CD4-positive, alpha-beta T cell treated with Interleukin-15 for 1 hour (primary cell): ENCODE measurements at regions not wholly inside any gene's neighbourhood (a gene's known extent, or its start where the extent isn't known, plus 50 kb on each side); places are given as distances from the start of the nearest gene placed in this dataset.

Source experiments
- DNase-seq: peaks from one replicate; pipeline ENCODE4 v3.0.0-alpha.2; 2020

DNA sequence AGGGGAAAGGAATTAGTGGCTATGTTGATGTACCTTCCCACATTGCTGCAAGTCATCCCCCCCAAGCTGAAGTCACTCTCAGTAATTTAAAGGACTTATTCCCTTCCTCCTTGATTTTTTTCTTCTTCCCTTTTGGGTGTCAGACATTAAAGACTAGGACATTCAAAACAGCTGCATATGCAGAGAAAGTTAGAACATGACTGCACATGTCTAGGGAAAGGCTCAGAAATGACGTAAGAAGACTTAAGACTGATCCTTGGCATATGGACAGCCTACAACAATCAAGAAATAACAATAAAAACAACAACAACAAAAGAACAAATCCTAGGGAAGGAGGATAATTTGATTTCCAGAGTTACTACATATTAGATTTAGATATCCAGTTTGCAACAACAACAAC lies 997.5 kb downstream of the TLE4 start:
- DNase-seq = no peak

DNA sequence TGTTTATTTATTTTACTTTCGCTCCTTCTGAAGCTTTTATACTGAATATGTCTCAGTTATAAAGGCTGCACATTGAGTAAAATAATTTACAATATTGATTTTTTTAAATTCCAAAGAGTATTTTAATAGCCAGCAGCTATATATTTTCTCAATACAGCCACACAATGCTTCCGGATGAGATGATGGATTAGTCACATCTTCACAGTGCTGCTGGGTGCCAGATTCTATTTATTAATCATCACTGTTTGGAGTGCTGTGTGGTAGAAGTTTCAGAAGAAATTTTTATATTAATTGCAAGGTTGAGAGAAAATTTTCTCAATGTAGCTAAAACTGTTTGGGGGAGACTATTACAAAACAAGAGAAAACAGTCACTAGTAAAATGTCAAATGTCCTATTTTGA lies 989.8 kb downstream of the TLE4 start:
- DNase-seq = no peak

- no peak for DNase-seq
Observed at GRCh38 chr9:80560976-80561375, 989.2 kb downstream of the TLE4 start.

DNA sequence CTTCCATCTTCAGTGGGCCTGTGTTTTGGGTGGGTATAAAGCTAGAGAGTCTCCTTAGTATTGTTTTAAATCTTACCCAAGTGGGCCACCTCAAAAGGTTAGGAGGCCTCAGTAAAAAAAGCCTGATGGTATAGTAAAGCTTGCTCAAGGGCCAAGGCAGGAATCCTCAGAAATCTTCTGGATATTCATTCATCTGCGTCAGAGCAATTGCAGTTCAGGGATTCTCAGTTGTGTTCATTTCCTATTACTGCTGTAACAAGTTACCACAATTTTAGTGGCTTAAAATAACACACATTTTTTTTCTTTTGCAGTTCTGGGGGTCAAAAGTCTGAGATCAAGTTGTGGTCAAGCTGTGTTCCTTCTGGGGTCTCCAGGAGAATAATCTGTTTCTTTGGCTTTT lies 985.5 kb downstream of the TLE4 start:
- no peak for DNase-seq

DNA sequence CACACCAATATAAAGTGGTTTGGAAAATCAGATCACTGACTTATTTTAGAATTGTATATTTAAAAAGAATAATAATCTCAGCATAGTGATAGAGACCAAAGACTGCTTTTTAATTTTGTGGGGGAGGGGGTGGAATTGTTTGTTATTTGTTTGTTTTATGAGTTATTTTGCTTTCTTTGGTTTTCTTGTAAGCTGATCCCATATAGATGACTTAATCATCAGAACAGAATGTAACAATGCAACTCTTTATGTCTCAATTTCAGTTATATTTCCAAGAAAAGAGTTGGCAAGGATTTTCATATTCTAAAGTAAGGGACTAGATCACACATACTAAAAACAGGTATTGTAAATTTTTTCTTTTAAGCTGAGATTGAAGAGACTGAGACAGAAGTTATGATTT lies 984.9 kb downstream of the TLE4 start:
- DNase-seq = no peak

- no peak for DNase-seq
Observed at GRCh38 chr9:80555782-80556325, 984.1 kb downstream of the TLE4 start.

DNA sequence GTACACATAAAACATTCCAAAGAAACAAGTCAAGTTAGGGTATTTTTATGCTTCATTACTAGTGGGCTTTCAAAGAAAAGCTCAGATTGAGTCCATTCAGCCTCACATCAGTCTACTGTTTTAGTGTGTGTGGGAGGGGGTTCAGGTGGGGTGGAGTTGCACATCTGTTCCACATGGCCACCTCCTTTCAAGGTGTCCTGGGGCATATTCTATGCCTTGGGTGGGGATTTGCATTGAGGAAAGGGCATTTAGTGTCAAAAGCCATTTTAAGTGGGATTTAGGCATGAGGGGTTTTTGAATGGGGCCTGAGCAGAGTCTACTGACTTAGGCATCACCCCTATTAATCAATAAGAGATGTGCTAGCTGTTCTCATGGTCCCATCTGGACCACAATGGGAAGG lies 983.1 kb downstream of the TLE4 start:
- DNase-seq = no peak

GRCh38 chr9:80554301-80554700 lies 982.5 kb downstream of the TLE4 start:
- no peak for DNase-seq

- no peak for DNase-seq
Observed at GRCh38 chr9:80552931-80553330, 981.2 kb downstream of the TLE4 start.

GRCh38 chr9:80550181-80550580 lies 978.4 kb downstream of the TLE4 start:
- no peak for DNase-seq

DNA sequence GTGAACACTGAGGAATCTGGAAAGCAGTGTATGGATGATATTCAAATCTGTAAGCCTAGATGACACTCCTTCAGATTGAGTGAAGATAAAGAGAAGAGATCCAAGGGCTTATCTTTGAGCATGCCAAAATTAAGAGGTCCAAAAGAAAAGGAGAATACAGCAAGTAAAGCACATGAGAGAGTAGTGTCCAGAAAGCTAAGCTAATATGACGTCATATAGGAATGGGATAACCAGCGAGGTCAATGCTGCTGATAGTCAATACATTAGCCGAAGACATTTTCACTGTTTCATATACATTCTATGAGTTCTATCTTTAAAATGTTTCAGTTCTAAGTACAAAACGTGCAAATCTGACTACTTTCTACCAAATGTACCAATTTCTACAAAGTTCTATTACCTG lies 975.8 kb downstream of the TLE4 start:
- no peak for DNase-seq

- no peak for DNase-seq
Observed at GRCh38 chr9:80540387-80540786, 968.6 kb downstream of the TLE4 start.

- no peak for DNase-seq
Observed at GRCh38 chr9:80538976-80539375, 967.2 kb downstream of the TLE4 start.

DNA sequence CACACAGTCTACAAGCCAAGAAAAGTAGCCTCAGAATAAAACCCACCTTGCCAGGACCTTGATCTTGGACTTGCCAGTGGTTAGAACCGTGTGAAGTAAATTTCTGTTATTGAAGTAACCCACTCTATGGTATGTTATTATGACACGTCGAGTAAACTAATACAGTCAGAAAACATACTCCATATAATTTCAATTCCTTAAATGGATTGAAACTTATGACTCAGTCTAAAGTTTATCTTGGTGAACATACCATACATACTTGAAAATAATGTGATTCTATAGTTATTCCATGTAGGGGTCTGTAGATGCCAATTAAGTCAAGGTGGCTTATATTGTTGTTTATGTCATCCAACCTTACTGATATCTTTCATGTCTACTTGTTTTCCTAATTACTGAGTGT lies 950.7 kb downstream of the TLE4 start:
- DNase-seq = no peak

DNA sequence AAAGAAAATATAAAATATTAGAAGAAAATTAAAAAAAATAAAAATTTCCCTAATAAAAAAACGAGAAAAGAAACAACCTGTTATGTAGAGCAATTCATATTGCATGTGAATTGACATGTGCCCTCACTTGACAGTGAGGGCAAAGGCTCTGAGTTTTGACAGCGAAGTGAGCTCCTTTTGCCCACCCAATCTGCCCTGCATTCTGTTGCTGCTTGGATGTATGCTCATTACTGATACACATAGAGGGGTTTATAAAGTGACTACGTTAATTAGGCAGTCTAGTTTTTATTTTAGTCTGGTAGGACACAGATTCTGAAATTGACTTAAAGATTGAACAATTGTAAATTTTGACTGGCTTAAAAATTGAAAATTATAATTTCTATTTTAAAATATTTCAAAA lies 949.4 kb downstream of the TLE4 start:
- no peak for DNase-seq

GRCh38 chr9:80520231-80520630 lies 948.5 kb downstream of the TLE4 start:
- DNase-seq = no peak

DNA sequence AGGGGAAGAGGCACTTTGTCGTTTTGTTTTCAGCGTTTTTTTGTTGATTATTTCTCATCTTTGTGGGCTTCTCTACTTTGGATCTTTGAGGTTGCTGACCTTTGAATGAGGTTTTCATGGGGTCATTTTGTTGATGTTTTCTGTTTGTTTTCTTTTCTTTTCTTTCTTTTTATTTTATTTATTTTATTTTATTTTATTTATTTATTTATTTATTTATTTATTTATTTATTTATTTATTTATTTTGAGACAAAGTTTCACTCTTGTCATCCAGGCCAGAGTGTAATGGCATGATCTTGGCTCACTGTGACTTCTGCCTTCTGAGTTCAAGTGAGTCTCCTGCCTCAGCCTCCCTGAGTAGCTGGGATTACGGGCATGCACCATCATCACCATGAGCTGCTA lies 946.7 kb downstream of the TLE4 start:
- no peak for DNase-seq

DNA sequence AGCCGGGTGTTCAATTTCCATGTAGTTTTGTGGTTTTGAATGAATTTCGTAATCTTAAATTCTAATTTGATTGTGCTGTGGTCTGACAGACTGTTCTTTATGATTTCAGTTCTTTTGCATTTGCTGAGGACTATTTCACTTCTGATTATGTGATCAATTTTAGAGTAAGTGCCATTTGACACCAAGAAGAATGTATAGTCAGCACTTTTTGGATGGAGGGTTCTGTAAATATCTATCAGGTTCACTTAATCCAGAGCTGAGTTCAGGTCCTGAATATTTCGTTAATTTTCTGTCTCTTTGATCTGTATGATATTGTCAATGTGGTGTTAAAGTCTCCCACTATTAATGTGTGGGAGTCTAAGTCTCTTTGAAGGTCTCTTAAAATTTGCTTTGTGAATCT lies 944.9 kb downstream of the TLE4 start:
- no peak for DNase-seq

DNA sequence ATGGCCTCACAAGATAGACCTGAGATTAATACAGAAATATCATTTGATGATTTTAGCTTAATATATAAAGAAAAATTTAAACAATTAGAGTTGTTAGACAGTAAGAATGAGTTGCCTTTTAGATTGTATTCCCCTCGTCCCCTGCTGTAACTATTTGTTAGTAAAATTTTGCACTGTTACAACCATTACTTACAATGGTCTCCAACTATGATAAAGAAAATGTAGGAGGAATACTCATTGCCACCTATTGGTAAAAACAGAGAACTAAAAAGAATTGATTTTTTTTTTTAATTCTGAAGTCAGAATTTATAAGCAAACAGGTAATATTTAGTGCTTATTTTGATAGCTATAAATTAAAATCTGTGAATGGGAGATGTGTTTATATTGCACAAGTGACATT lies 937.6 kb downstream of the TLE4 start:
- DNase-seq = no peak

DNA sequence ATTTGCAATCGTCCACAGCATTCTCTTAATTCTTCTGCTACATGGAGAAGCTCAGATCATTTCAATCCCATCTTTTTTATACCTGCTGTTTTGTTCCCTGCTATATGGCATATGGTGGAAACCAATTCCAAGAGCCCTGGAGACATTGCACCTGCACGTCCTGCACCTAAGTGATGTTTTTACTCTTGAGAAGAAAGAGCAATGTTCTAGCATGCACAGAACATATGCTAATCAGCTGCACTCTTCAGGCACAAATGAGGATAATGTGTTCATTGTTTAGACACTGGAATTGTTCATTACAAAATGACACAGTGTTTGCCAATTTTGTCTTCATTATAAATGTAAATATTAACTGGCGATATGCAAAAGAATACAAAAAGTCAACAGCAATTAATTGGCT lies 935.8 kb downstream of the TLE4 start:
- DNase-seq = no peak

GRCh38 chr9:80504601-80505230 lies 933.0 kb downstream of the TLE4 start:
- no peak for DNase-seq

GRCh38 chr9:80503671-80504281 lies 932.0 kb downstream of the TLE4 start:
- DNase-seq = no peak

GRCh38 chr9:80502306-80502705 lies 930.5 kb downstream of the TLE4 start:
- no peak for DNase-seq

- DNase-seq = no peak
Observed at GRCh38 chr9:80501635-80502034, 929.9 kb downstream of the TLE4 start.

DNA sequence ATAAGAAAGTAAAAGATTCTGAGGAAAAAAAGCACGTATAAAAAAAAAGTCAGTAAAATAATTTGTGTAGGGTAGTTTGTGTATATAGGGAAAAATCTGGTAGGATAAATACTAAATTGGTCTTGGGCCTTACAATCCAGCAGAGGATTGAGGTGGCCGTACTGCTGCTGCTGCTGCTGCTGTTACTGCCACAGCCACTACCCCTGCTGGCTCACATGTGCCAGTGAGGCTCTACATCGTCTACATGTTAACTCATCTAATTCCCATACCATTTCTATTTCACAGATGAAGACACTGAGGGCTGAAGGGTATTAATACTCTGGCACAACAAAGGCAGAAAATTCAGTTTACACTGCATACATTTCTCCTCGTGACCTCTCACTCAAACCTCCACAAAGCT lies 928.5 kb downstream of the TLE4 start:
- no peak for DNase-seq
